Endodermal cell (in vitro differentiated cells): ENCODE measurements at regions not wholly inside any gene's neighbourhood (a gene's known extent, or its start where the extent isn't known, plus 50 kb on each side); places are given as distances from the start of the nearest gene placed in this dataset.

Experiments
- DNase-seq: peaks from one replicate; pipeline ENCODE4 v3.0.0-alpha.2; 2017
- H3K27ac ChIP-seq: 2 replicates; pipeline ENCODE4 v1.5.1; 2013; ENCODE audit warnings: mild to moderate bottlenecking, low read depth, low read length, moderate library complexity
- H3K27me3 ChIP-seq: 2 replicates; pipeline ENCODE4 v1.6.1; 2013; ENCODE audit warnings: mild to moderate bottlenecking, low read length, moderate library complexity; ENCODE audit not compliant: insufficient read depth, control insufficient read depth, poor library complexity, severe bottlenecking
- H3K36me3 ChIP-seq: 2 replicates; pipeline ENCODE4 v1.7.0; 2013; ENCODE audit warnings: mild to moderate bottlenecking, low read length, moderate library complexity; ENCODE audit not compliant: control insufficient read depth, insufficient read depth
- H3K4me1 ChIP-seq: one replicate; pipeline ENCODE4 v1.7.0; 2013; ENCODE audit warnings: low read length; ENCODE audit not compliant: control insufficient read depth, insufficient read depth
- H3K4me3 ChIP-seq: 2 replicates; pipeline ENCODE4 v1.5.1; 2013; ENCODE audit warnings: mild to moderate bottlenecking, low read length, moderate library complexity
- H3K9ac ChIP-seq: 2 replicates; pipeline ENCODE4 v1.6.1; 2013; ENCODE audit warnings: mild to moderate bottlenecking, low read length, moderate library complexity; ENCODE audit not compliant: poor library complexity, severe bottlenecking; ENCODE audit errors: extremely low read depth
- H3K9me3 ChIP-seq: 2 replicates; pipeline ENCODE4 v1.6.1; 2013; ENCODE audit warnings: mild to moderate bottlenecking, low read length, moderate library complexity; ENCODE audit not compliant: control insufficient read depth
- H3K27ac Mint-ChIP-seq: 2 replicates; pipeline ENCODE4 v1.8.0; 2020; ENCODE audit warnings: mixed read lengths
- H3K27me3 Mint-ChIP-seq: 2 replicates; pipeline ENCODE4 v1.8.0; 2021; ENCODE audit warnings: mild to moderate bottlenecking, mixed read lengths; ENCODE audit not compliant: insufficient read depth
- H3K36me3 Mint-ChIP-seq: 2 replicates; pipeline ENCODE4 v1.8.0; 2020; ENCODE audit warnings: low read depth, mixed read lengths
- H3K4me1 Mint-ChIP-seq: 2 replicates; pipeline ENCODE4 v1.8.0; 2020; ENCODE audit warnings: mixed read lengths
- H3K4me3 Mint-ChIP-seq: 2 replicates; pipeline ENCODE4 v1.8.0; 2020; ENCODE audit warnings: mild to moderate bottlenecking, moderate library complexity, mixed read lengths
- H3K9me3 Mint-ChIP-seq: 2 replicates; pipeline ENCODE4 v1.8.0; 2020; ENCODE audit warnings: mild to moderate bottlenecking, mixed read lengths
- WGBS, 2 experiments: methylation state at CpG; one replicate each; pipeline versions ENCODE4 v1.1.5 to v1.1.7; 2013; ENCODE audit warnings: missing lambda C conversion rate in 2 of 2, mixed read lengths in 1 of 2; ENCODE audit not compliant: insufficient coverage in 1 of 2, insufficient read length in 1 of 2; 5-methylcytosine and 5-hydroxymethylcytosine counted together
- TF ChIP-seq, protein P1 (sequence below): fragments of 200-600 bp; sonication (generic); conservative IDR thresholded peaks from 2 replicates; pipeline ENCODE4 v1.5.0; 2021; ENCODE audit warnings: antibody characterized with exemption, mild to moderate bottlenecking

DNA sequence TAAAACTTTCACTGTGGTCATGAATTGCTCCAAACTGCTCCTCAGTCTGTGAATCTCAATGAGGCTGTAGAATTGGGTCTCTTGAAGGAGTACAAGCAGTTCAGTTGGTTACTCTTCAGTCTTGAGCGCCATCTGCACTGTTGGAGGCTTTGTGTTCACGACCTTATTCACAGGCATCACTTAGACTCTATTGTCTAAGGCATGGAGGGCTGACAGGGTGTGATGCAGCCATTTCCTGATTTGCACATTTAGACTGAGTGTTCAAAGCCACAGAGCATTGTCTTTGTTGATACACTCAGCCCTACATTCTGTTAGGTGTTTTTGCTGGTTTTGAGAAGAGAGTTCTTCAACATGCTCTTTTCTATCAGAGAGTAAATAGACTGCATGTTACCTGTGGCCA lies 355.9 kb upstream of the RIOK2 start:
- Mint-ChIP-seq H3K9me3 (peaks cover 16% of the 10 kb centered on the region), H3K27ac (no peak overlapping the region)
- no peak overlapping the region for H3K9ac ChIP-seq

DNA sequence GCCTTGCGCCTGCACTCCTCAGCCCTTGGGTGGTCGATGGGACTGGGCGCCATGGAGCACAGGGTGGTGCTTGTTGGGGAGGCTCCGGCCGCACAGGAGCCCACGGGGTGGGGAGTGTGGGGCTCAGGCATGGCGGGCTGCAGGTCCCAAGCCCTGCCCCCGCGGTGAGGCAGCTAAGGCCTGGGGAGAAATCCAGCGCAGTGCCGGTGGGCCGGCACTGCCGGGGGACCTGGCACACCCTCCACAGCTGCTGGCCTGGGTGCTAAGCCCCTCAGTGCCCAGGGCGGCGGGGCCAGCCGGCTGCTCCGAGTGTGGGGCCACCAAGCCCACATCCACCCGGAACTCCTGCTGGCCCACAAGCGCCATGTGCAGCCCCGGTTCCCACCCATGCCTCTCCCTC lies 358.8 kb upstream of the RIOK2 start:
- WGBS, 2 experiments, result 93 to 97% methylated on average over 3 to 20 of the region's 20 CpGs
- H3K4me3 ChIP-seq, result no peak overlapping the region
- no peak for DNase-seq
- Mint-ChIP-seq H3K36me3 (no peaks in the 10 kb centered on the region), H3K4me1 (peaks cover 15% of the 10 kb centered on the region), H3K9me3 (peaks cover 16% of the 10 kb centered on the region), H3K27ac (no peak overlapping the region), H3K4me3 (no peak overlapping the region), H3K27me3 (no peaks in the 10 kb centered on the region)
- no peak overlapping the region for H3K9ac ChIP-seq
- TF ChIP-seq, protein P1, sequence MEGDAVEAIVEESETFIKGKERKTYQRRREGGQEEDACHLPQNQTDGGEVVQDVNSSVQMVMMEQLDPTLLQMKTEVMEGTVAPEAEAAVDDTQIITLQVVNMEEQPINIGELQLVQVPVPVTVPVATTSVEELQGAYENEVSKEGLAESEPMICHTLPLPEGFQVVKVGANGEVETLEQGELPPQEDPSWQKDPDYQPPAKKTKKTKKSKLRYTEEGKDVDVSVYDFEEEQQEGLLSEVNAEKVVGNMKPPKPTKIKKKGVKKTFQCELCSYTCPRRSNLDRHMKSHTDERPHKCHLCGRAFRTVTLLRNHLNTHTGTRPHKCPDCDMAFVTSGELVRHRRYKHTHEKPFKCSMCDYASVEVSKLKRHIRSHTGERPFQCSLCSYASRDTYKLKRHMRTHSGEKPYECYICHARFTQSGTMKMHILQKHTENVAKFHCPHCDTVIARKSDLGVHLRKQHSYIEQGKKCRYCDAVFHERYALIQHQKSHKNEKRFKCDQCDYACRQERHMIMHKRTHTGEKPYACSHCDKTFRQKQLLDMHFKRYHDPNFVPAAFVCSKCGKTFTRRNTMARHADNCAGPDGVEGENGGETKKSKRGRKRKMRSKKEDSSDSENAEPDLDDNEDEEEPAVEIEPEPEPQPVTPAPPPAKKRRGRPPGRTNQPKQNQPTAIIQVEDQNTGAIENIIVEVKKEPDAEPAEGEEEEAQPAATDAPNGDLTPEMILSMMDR, result no peak
- no peak overlapping the region for H3K27ac ChIP-seq
- no peaks in the 10 kb centered on the region for H3K36me3 ChIP-seq
- no peaks in the 10 kb centered on the region for H3K27me3 ChIP-seq
- no peaks in the 10 kb centered on the region for H3K4me1 ChIP-seq
- no peaks in the 10 kb centered on the region for H3K9me3 ChIP-seq

More for the DNA sequence above, 355.9 kb upstream of the RIOK2 start:
- Mint-ChIP-seq H3K4me3 (no peak overlapping the region), H3K27me3 (no peaks in the 10 kb centered on the region), H3K36me3 (no peaks in the 10 kb centered on the region), H3K4me1 (peaks cover under 1% of the 10 kb centered on the region)
- Histone ChIP-seq H3K9me3 (no peaks in the 10 kb centered on the region), H3K4me1 (no peaks in the 10 kb centered on the region), H3K4me3 (no peak overlapping the region), H3K27me3 (no peaks in the 10 kb centered on the region), H3K27ac (peak overlapping the region; percentile 47), H3K36me3 (no peaks in the 10 kb centered on the region)
- TF ChIP-seq, protein P1, result no peak
- no peak for DNase-seq
- 45 to 90% methylated on average over 2 of the region's 2 CpGs for WGBS, 2 experiments

GRCh38 chr5:97542469-97542868 lies 359.4 kb upstream of the RIOK2 start:
- no peak overlapping the region for H3K9ac ChIP-seq
- H3K4me1 ChIP-seq, result no peaks in the 10 kb centered on the region
- DNase-seq, result no peak
- no peaks in the 10 kb centered on the region for H3K27me3 ChIP-seq
- H3K27ac ChIP-seq, result no peak overlapping the region
- Mint-ChIP-seq H3K27me3 (no peaks in the 10 kb centered on the region), H3K4me1 (peaks cover 15% of the 10 kb centered on the region), H3K36me3 (no peaks in the 10 kb centered on the region), H3K4me3 (no peak overlapping the region), H3K27ac (no peak overlapping the region), H3K9me3 (peaks cover 16% of the 10 kb centered on the region)
- 93% methylated on average over 1 of the region's 1 CpG; no CpG with 5 or more reads in 1 of the 2 experiments for WGBS, 2 experiments
- H3K36me3 ChIP-seq, result no peaks in the 10 kb centered on the region
- no peak overlapping the region for H3K4me3 ChIP-seq
- H3K9me3 ChIP-seq, result no peaks in the 10 kb centered on the region
- TF ChIP-seq, protein P1, result no peak
